Fibroblast of mammary gland (primary cell): ENCODE measurements at regions not wholly inside any gene's neighbourhood (a gene's known extent, or its start where the extent isn't known, plus 50 kb on each side); places are given as distances from the start of the nearest gene placed in this dataset.

Experiments
- DNase-seq: peaks from one replicate; pipeline ENCODE4 v3.0.0-alpha.2; 2010; ENCODE audit warnings: low read depth
- H3K4me3 ChIP-seq: 2 replicates; pipeline ENCODE4 v1.5.1; 2011; ENCODE audit warnings: low read depth, mild to moderate bottlenecking, low read length, moderate library complexity; ENCODE audit not compliant: control insufficient read depth
- CTCF ChIP-seq: conservative IDR thresholded peaks from 2 replicates; pipeline ENCODE4 v1.5.1; 2011; ENCODE audit warnings: low read depth, low read length, inconsistent platforms; ENCODE audit not compliant: control insufficient read depth, insufficient read depth

- H3K4me3 ChIP-seq = no peak overlapping the region
- no peak for DNase-seq
- TF ChIP-seq CTCF = no peak
These were observed 275.4 kb upstream of the RGMB start for GRCh38 chr5:98498028-98498427.

GRCh38 chr5:98499892-98500291 lies 273.6 kb upstream of the RGMB start:
- no peak overlapping the region for H3K4me3 ChIP-seq
- no peak for TF ChIP-seq CTCF
- no peak for DNase-seq

GRCh38 chr5:98500811-98501210 lies 272.7 kb upstream of the RGMB start:
- no peak for DNase-seq
- no peak for TF ChIP-seq CTCF
- H3K4me3 ChIP-seq = no peak overlapping the region

- no peak for TF ChIP-seq CTCF
- no peak for DNase-seq
- no peak overlapping the region for H3K4me3 ChIP-seq
These were observed 269.8 kb upstream of the RGMB start for GRCh38 chr5:98503616-98504015.

GRCh38 chr5:98504505-98504904 lies 269.0 kb upstream of the RGMB start:
- TF ChIP-seq CTCF = no peak
- DNase-seq = no peak

GRCh38 chr5:98510143-98510985 lies 263.1 kb upstream of the RGMB start:
- no peak overlapping the region for H3K4me3 ChIP-seq
- no peak for DNase-seq
- no peak for TF ChIP-seq CTCF

More at GRCh38 chr5:98504505-98504904, 269.0 kb upstream of the RGMB start:
- no peak overlapping the region for H3K4me3 ChIP-seq
